ENCODE measurements at regions not wholly inside any gene's neighbourhood (a gene's known extent, or its start where the extent isn't known, plus 50 kb on each side); places are given as distances from the start of the nearest gene placed in this dataset.
A peak's percentile ranks its signal among the peaks of the same experiment; 100 is the strongest.

- peak; percentile 34 for DNase-seq (ENCODE audit: insufficient read length, low spot score)
- TF ChIP-seq POLR2A (IDR thresholded peaks at IDR 0.05; ENCODE audit: low read depth, low read length): no peak
- FAIRE-seq: no peak
Observed at GRCh38 chrX:39935411-39936064, 162.2 kb downstream of the BCOR start.

- FAIRE-seq: no peak
- TF ChIP-seq POLR2A (IDR thresholded peaks at IDR 0.05; ENCODE audit: low read depth, low read length): no peak
Observed at GRCh38 chrX:39936886-39937770, 160.6 kb downstream of the BCOR start.

GRCh38 chrX:39938466-39938865, 159.3 kb downstream of the BCOR start:
- DNase-seq (ENCODE audit: insufficient read length, low spot score) (no peak), FAIRE-seq (no peak)
- TF ChIP-seq POLR2A (IDR thresholded peaks at IDR 0.05; ENCODE audit: low read depth, low read length): no peak

More at GRCh38 chrX:39936886-39937770, 160.6 kb downstream of the BCOR start:
- no peak for DNase-seq (ENCODE audit: insufficient read length, low spot score)

- FAIRE-seq (no peak), DNase-seq (ENCODE audit: insufficient read length, low spot score) (no peak)
- TF ChIP-seq POLR2A (IDR thresholded peaks at IDR 0.05; ENCODE audit: low read depth, low read length): no peak
Observed at GRCh38 chrX:39939678-39940077, 158.1 kb downstream of the BCOR start.

GRCh38 chrX:39941332-39941920, 156.3 kb downstream of the BCOR start:
- DNase-seq (ENCODE audit: insufficient read length, low spot score) (no peak), FAIRE-seq (no peak)
- TF ChIP-seq POLR2A (IDR thresholded peaks at IDR 0.05; ENCODE audit: low read depth, low read length): no peak

GRCh38 chrX:39944416-39944815, 153.3 kb downstream of the BCOR start:
- FAIRE-seq (no peak), DNase-seq (ENCODE audit: insufficient read length, low spot score) (no peak)
- TF ChIP-seq POLR2A (IDR thresholded peaks at IDR 0.05; ENCODE audit: low read depth, low read length): no peak

GRCh38 chrX:39945709-39946108, 152.0 kb downstream of the BCOR start:
- no peak for FAIRE-seq
- DNase-seq (ENCODE audit: insufficient read length, low spot score): no peak
- no peak for TF ChIP-seq POLR2A (IDR thresholded peaks at IDR 0.05; ENCODE audit: low read depth, low read length)

- no peak for TF ChIP-seq POLR2A (IDR thresholded peaks at IDR 0.05; ENCODE audit: low read depth, low read length)
- peak; percentile 37 for DNase-seq (ENCODE audit: insufficient read length, low spot score)
- no peak for FAIRE-seq
Observed at GRCh38 chrX:39946822-39947221, 150.9 kb downstream of the BCOR start.

GRCh38 chrX:39948582-39948981, 149.2 kb downstream of the BCOR start:
- DNase-seq (ENCODE audit: insufficient read length, low spot score) (no peak), FAIRE-seq (no peak)
- TF ChIP-seq POLR2A (IDR thresholded peaks at IDR 0.05; ENCODE audit: low read depth, low read length): no peak

- TF ChIP-seq POLR2A (IDR thresholded peaks at IDR 0.05; ENCODE audit: low read depth, low read length): no peak
- no peak for DNase-seq (ENCODE audit: insufficient read length, low spot score)
- no peak for FAIRE-seq
Observed at GRCh38 chrX:39950018-39950688, 147.6 kb downstream of the BCOR start.

GRCh38 chrX:39952989-39953388, 144.8 kb downstream of the BCOR start:
- no peak for FAIRE-seq
- no peak for DNase-seq (ENCODE audit: insufficient read length, low spot score)
- TF ChIP-seq POLR2A (IDR thresholded peaks at IDR 0.05; ENCODE audit: low read depth, low read length): no peak

GRCh38 chrX:39953879-39954278, 143.9 kb downstream of the BCOR start:
- FAIRE-seq (no peak), DNase-seq (ENCODE audit: insufficient read length, low spot score) (peak; percentile 20)
- no peak for TF ChIP-seq POLR2A (IDR thresholded peaks at IDR 0.05; ENCODE audit: low read depth, low read length)

- TF ChIP-seq POLR2A (IDR thresholded peaks at IDR 0.05; ENCODE audit: low read depth, low read length): no peak
- FAIRE-seq: no peak
Observed at GRCh38 chrX:39954851-39955250, 142.9 kb downstream of the BCOR start.

GRCh38 chrX:39955625-39956024, 142.1 kb downstream of the BCOR start:
- no peak for TF ChIP-seq POLR2A (IDR thresholded peaks at IDR 0.05; ENCODE audit: low read depth, low read length)
- no peak for DNase-seq (ENCODE audit: insufficient read length, low spot score)
- no peak for FAIRE-seq

More at GRCh38 chrX:39954851-39955250, 142.9 kb downstream of the BCOR start:
- no peak for DNase-seq (ENCODE audit: insufficient read length, low spot score)
